ENCODE measurements at regions not wholly inside any gene's neighbourhood (a gene's known extent, or its start where the extent isn't known, plus 50 kb on each side); places are given as distances from the start of the nearest gene placed in this dataset.
A peak's percentile ranks its signal among the peaks of the same experiment; 100 is the strongest.

DNA sequence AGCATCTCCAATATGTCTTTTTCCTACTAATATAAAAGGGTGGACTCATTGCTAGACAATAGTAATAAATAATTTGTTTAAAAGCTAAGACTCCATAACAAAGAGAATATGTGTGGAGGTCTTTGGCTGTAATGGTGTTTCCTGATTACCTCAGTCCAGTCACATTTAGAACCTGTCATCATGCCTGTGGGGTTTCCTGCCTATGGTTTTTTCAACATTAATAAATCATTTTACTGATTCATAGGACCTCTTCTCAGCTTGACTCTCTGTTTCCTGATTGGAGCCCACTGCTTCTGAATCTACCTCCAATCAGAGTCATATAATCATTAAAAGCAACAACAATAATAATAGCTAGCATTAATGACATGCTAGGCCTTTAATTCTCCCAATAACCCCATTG is 52.4 kb upstream of the GNAI1 start:
- Mint-ChIP-seq H3K4me1 (ENCODE audit: low read depth) (peaks cover 7% of the 10 kb centered on the region), H3K9me3 (no peaks in the 10 kb centered on the region), H3K27ac (no peak overlapping the region), H3K27me3 (ENCODE audit: low read depth) (no peaks in the 10 kb centered on the region), H3K4me3 (no peak overlapping the region), H3K36me3 (ENCODE audit: low read depth) (no peaks in the 10 kb centered on the region)

DNA sequence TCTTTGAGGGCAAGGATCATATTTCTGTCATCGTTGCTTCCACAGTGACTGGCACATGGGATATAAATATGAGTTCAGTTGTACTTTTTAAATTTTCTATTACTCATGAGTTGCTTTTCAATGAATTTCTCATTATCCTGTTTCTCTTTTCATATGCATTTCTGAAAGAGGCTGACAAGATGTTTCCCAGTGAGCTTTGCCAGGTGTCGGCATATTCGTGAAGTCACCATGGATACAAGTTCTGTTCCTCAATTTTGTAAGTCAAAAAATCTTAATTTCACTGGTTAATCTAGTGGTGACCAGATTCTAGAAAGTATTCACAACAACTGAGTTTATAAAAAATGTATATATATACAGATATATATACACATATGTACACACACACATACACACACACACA is 55.7 kb upstream of the GNAI1 start:
- H3K27ac Mint-ChIP-seq: no peak overlapping the region
- H3K9me3 Mint-ChIP-seq: no peaks in the 10 kb centered on the region
- no peak overlapping the region for H3K4me3 Mint-ChIP-seq
- no peaks in the 10 kb centered on the region for H3K36me3 Mint-ChIP-seq (ENCODE audit: low read depth)
- no peaks in the 10 kb centered on the region for H3K27me3 Mint-ChIP-seq (ENCODE audit: low read depth)
- H3K4me1 Mint-ChIP-seq (ENCODE audit: low read depth): peaks cover 7% of the 10 kb centered on the region

DNA sequence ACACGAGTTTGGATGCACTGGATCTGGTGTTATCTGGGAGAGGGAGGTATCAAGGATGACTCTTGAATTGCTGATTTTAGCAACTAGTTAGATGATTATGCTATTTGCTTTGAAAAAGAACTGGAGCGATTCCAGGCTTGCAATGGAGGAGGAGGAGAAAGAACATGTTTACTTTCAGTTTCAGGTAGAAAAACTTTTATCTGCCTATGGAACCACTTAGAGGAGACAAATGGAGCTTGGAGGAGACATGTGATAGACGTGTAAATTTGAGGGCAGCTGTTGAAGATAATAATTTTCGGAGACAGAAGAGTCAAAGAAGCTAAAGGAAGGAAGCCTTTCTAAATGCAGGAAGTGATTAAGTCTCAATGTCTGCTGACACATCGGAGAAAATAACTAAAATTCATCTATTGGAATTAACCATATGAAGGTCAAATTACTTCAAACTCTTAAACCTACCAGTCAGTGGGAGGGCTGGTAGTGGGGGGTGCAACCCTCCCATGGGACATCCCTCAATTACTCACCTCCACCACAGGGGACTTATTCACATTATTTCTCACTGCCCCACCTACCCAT is 56.4 kb upstream of the GNAI1 start:
- Mint-ChIP-seq H3K27me3 (ENCODE audit: low read depth) (no peaks in the 10 kb centered on the region), H3K9me3 (no peaks in the 10 kb centered on the region), H3K36me3 (ENCODE audit: low read depth) (no peaks in the 10 kb centered on the region), H3K4me1 (ENCODE audit: low read depth) (peaks cover 7% of the 10 kb centered on the region), H3K4me3 (peak overlapping the region; percentile 77), H3K27ac (peak overlapping the region; percentile 23)

DNA sequence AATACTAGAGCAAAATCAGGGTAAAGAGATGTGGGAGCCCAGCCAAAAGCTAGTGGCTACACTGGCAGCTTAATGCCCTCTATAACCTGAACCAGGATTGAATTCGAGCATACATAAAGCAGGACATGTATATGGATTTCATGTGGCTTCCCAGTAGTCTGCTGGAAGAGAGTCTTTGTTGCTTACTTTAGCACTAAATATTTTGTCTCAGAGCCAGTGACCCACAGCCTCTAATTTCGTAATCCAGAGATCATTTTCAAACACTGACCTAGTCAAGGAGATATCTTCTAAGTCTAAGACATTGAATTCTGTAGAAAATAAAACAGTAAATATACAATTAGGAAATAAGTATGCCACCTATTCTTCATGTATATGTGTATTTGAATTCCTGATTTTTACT is 64.2 kb upstream of the GNAI1 start:
- Mint-ChIP-seq H3K4me3 (no peak overlapping the region), H3K36me3 (ENCODE audit: low read depth) (no peaks in the 10 kb centered on the region), H3K27me3 (ENCODE audit: low read depth) (peaks cover 4% of the 10 kb centered on the region), H3K27ac (no peak overlapping the region), H3K4me1 (ENCODE audit: low read depth) (no peaks in the 10 kb centered on the region), H3K9me3 (peaks cover 11% of the 10 kb centered on the region)

DNA sequence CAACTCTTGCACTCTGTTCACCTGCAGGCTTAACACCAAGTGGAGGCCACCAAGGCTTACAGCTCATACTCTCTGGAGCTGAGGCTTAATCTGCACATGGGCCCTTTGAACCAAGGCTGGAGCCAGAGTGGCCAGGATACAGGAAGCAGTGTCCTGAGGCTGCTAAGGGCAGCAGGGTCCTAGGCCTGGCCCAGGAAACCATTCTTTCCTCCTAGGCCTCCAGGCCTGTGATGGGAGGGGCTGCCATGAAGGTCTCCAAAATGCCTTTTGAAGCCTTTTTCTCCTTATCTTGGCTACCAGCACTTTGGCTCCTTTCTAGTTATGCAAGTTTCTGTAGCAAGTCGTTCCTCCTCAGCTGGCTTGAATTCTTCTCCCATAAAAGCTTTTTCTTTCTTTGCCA is 68.0 kb upstream of the GNAI1 start:
- H3K4me1 Mint-ChIP-seq (ENCODE audit: low read depth): no peaks in the 10 kb centered on the region
- H3K27me3 Mint-ChIP-seq (ENCODE audit: low read depth): peaks cover 4% of the 10 kb centered on the region
- H3K4me3 Mint-ChIP-seq: no peak overlapping the region
- H3K9me3 Mint-ChIP-seq: peaks cover 13% of the 10 kb centered on the region
- H3K36me3 Mint-ChIP-seq (ENCODE audit: low read depth): no peaks in the 10 kb centered on the region
- no peak overlapping the region for H3K27ac Mint-ChIP-seq

DNA sequence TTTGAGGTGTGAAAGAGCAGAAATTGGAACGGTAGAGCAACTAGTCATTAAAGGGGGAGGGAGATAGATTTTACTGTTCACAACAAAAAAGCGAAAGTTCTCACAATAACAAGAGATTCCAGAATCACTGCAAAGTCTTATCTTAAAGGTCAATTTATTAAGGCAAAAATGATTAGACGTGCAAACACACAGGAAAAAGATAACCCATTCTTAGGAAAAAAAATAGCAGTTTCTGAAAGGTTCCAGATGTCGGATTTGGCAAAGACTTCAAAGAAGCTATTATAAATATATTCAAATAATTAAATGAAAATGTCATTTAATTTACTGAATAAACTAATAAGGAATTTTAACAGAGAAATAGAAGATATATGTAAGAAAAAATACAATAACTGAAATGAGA is 70.8 kb upstream of the GNAI1 start:
- no peaks in the 10 kb centered on the region for H3K36me3 Mint-ChIP-seq (ENCODE audit: low read depth)
- peaks cover 13% of the 10 kb centered on the region for H3K9me3 Mint-ChIP-seq
- no peak overlapping the region for H3K27ac Mint-ChIP-seq
- H3K27me3 Mint-ChIP-seq (ENCODE audit: low read depth): peaks cover 4% of the 10 kb centered on the region
- H3K4me1 Mint-ChIP-seq (ENCODE audit: low read depth): no peaks in the 10 kb centered on the region
- H3K4me3 Mint-ChIP-seq: no peak overlapping the region

DNA sequence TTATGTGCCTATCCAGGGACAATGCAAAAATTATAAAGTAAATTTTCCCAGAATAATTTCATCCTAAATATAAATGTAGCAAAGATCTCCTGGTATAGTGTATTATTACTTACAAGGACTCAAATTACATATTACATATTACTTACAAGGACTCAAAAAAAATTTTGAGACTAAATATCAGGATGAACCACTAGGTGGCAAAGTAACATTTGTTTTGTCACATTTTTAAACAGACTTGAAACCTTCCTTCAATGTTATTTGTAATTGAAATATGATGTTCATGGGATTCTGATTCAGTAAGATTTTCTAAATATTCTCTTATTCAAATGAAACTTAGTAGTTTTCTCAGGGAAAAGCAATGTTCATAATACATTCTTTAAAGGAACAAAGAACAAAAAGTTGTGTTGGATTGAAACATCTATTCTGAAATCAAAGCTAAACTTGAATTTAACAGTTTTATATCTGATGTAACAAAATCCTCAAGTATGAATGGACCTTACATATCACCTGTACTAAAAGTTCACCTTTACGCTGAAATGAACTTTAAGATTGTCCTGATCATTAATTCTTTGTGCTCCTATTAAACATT is 74.3 kb upstream of the GNAI1 start:
- Mint-ChIP-seq H3K36me3 (ENCODE audit: low read depth) (no peaks in the 10 kb centered on the region), H3K4me3 (no peak overlapping the region), H3K9me3 (peaks cover under 1% of the 10 kb centered on the region), H3K27ac (no peak overlapping the region), H3K27me3 (ENCODE audit: low read depth) (peaks cover 4% of the 10 kb centered on the region), H3K4me1 (ENCODE audit: low read depth) (no peaks in the 10 kb centered on the region)

DNA sequence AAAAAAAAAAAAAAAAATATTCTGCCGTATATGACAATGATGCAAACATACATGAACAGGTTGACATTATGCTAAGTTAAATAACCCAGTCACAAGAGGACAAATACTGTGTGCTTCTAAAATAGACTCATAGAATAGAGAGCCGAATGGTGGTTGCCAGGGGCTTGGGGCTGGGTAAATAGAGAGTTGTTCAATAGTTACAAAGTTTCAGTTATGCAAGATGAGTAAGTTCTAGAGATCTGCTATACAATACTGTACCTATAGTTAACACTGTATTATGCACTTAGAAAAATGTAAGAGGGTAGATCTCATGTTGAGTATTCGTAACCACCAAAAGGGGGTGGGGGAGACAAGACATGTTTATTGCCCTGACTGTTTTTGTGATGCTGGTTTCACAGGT is 77.1 kb upstream of the GNAI1 start:
- H3K27me3 Mint-ChIP-seq (ENCODE audit: low read depth): peaks cover 4% of the 10 kb centered on the region
- no peaks in the 10 kb centered on the region for H3K36me3 Mint-ChIP-seq (ENCODE audit: low read depth)
- no peaks in the 10 kb centered on the region for H3K4me1 Mint-ChIP-seq (ENCODE audit: low read depth)
- no peak overlapping the region for H3K27ac Mint-ChIP-seq
- no peaks in the 10 kb centered on the region for H3K9me3 Mint-ChIP-seq
- H3K4me3 Mint-ChIP-seq: no peak overlapping the region

DNA sequence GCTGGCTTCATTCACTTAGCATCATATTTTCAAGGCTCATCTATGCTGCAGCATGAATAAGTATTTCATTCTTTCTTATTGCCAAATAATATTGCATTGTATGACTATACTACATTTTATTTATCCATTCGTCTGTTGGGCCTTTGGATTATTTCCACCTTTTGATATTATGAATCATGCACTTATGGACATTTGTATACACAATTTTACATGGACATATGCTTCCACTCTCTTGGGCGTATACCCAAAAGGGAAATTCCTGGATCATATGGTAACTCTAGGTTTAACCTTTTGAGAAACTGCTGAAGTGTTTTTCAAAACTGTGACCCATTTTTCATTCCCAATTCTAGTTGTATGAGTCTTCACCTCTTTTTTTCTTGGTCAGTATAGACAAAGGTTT is 80.3 kb upstream of the GNAI1 start:
- Mint-ChIP-seq H3K27me3 (ENCODE audit: low read depth) (no peaks in the 10 kb centered on the region), H3K9me3 (no peaks in the 10 kb centered on the region), H3K4me1 (ENCODE audit: low read depth) (no peaks in the 10 kb centered on the region), H3K4me3 (no peak overlapping the region), H3K36me3 (ENCODE audit: low read depth) (no peaks in the 10 kb centered on the region), H3K27ac (no peak overlapping the region)

DNA sequence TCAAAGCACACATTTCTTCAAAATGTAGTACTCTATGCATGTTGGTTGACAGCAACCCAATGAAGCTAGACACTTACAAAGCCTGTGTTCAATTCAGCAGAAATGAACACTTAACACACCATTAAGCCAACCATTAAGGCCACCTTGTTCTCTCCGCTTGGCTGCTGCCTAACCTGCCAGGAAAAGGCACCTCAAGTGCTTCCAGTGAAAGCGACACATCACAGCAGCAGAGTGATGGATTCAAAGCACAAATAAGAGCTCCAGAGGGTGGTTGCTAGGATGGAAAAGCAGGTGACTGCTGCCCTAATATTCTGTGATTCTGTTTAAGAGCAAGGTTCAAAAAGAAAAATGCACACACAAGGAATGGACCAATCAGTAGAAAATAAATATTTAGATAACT is 81.5 kb upstream of the GNAI1 start:
- Mint-ChIP-seq H3K27ac (no peak overlapping the region), H3K36me3 (ENCODE audit: low read depth) (no peaks in the 10 kb centered on the region), H3K27me3 (ENCODE audit: low read depth) (no peaks in the 10 kb centered on the region), H3K4me3 (no peak overlapping the region), H3K4me1 (ENCODE audit: low read depth) (no peaks in the 10 kb centered on the region), H3K9me3 (no peaks in the 10 kb centered on the region)

DNA sequence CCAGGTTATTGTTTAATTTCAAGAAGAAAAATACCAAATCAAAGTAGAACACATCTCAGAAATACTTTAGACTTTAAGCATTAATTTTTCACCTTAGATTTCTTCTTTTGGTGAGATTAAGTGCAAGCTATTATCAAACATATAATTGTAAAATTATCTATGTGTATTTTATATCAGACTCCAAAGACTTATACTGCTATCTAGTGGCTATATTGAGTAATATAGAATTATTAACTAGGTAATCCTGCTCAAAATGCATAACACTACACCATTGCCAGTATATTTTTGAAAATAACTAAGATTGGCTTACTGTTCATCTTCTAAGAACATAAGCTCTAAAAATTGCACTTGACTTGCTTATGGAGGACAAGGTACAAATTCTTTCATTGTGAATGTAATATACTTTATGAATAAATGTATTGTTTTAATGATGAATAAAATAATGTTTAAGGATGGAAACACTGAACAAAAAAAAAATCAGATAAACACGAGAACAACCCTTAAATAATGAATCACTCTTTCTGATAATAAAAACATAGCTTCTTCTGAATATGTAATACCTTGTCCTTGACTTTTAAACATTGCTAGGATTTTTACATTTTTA is 86.7 kb upstream of the GNAI1 start:
- no peak overlapping the region for H3K4me3 Mint-ChIP-seq
- H3K36me3 Mint-ChIP-seq (ENCODE audit: low read depth): no peaks in the 10 kb centered on the region

DNA sequence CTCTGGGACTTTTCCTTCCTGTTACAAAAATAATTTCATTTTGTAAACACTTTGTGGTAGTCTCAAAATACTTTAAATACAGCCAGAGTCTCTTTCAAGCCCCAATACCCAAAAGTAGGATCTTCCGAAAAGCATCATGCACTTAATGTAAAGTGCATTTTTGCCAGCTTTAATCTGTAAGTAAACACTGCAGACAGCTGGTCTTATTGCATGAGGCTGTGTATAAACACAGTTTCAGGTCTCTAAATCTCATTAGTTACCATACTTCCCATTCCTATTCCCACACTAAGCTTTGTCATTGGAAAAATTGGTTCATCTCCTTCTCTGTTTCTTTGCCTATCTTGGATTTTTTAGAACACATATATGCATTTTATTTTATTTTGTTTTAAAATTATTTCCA is 87.6 kb upstream of the GNAI1 start:
- Mint-ChIP-seq H3K4me1 (ENCODE audit: low read depth) (no peaks in the 10 kb centered on the region), H3K4me3 (no peak overlapping the region), H3K27me3 (ENCODE audit: low read depth) (no peaks in the 10 kb centered on the region), H3K27ac (no peak overlapping the region), H3K9me3 (peaks cover 7% of the 10 kb centered on the region), H3K36me3 (ENCODE audit: low read depth) (no peaks in the 10 kb centered on the region)

More for the DNA sequence above, 86.7 kb upstream of the GNAI1 start:
- H3K27ac Mint-ChIP-seq: no peak overlapping the region
- no peaks in the 10 kb centered on the region for H3K4me1 Mint-ChIP-seq (ENCODE audit: low read depth)
- no peaks in the 10 kb centered on the region for H3K27me3 Mint-ChIP-seq (ENCODE audit: low read depth)
- H3K9me3 Mint-ChIP-seq: peaks cover 7% of the 10 kb centered on the region

DNA sequence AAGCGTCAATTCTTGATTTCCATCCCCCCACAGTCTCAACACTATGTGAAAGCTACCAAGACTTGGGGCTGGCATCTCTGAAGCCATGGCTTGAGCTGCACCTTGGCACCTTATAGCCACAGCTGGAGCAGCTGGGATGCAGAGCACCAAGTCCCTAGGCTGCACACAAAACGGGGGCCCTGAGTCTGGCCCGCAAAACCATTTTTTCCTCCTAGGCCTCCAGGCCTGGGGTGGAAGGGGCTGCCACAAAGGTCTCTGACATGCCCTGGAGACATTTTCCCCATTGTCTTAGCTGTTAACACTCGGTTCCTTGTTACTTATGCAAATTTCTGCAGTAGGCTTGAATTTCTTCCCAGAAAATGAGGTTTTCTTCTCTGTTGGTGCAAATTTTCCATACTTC is 89.8 kb upstream of the GNAI1 start:
- H3K36me3 Mint-ChIP-seq (ENCODE audit: low read depth): no peaks in the 10 kb centered on the region
- H3K4me1 Mint-ChIP-seq (ENCODE audit: low read depth): no peaks in the 10 kb centered on the region
- H3K4me3 Mint-ChIP-seq: no peak overlapping the region
- peaks cover 7% of the 10 kb centered on the region for H3K9me3 Mint-ChIP-seq
- no peaks in the 10 kb centered on the region for H3K27me3 Mint-ChIP-seq (ENCODE audit: low read depth)
- H3K27ac Mint-ChIP-seq: no peak overlapping the region

DNA sequence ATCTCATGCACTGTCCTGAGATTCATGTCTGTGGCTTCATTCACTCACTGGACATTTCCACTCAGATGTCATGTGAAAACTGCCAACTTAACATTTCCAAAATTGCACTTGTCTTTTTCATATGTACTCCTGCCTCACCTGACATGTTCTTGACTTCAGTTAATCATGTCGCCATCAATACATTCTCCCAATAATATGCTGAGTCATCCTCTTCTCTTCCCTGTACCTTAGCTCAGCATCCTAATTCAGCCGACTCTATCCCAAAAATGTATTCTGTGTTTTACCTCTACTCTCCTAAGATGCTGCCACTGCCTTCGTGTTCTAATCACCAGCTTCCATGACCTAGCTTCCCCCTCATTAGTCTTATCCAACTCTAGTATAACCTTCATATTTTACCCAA is 93.9 kb upstream of the GNAI1 start:
- Mint-ChIP-seq H3K9me3 (peaks cover 7% of the 10 kb centered on the region), H3K27me3 (ENCODE audit: low read depth) (no peaks in the 10 kb centered on the region), H3K4me3 (no peak overlapping the region), H3K27ac (no peak overlapping the region), H3K36me3 (ENCODE audit: low read depth) (no peaks in the 10 kb centered on the region), H3K4me1 (ENCODE audit: low read depth) (no peaks in the 10 kb centered on the region)

DNA sequence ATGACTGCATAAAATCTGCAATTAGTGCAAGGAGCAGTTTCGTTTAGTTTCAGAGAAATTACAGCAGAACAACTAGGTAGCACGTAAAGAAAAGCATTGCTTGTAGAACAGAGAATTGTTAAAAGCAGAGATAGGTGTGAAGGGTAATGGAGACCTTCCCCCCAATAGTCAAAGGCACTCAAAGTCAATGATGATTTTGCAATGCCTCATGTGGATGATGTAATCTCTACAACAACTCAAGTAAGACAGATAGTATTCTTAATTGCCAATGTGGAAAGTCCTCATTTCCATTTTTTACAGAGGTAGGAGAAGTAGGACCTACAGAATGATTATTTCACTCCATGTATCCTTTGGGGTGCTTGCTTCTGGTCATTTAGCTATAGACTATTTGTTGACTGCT is 94.3 kb upstream of the GNAI1 start:
- Mint-ChIP-seq H3K9me3 (peaks cover 7% of the 10 kb centered on the region), H3K4me3 (no peak overlapping the region), H3K27ac (no peak overlapping the region), H3K36me3 (ENCODE audit: low read depth) (no peaks in the 10 kb centered on the region), H3K27me3 (ENCODE audit: low read depth) (no peaks in the 10 kb centered on the region), H3K4me1 (ENCODE audit: low read depth) (no peaks in the 10 kb centered on the region)
